SK-N-SH (cell line): ENCODE measurements at regions not wholly inside any gene's neighbourhood (a gene's known extent, or its start where the extent isn't known, plus 50 kb on each side); places are given as distances from the start of the nearest gene placed in this dataset.

Experiments used
- CTCF ChIA-PET: fragments of 300-600, 350-600 bp; formaldehyde crosslinking; extraction: SDS; loops from one replicate; lab custom pipeline; 2021; lab: Yijun Ruan, JAX
- POLR2A ChIA-PET: fragments of 350-600 bp; sonication (Branson Sonifier 250); formaldehyde crosslinking; extraction: SDS; loops from one replicate; lab custom pipeline; 2020; ENCODE audit warnings: antibody characterized with exemption, inconsistent platforms; lab: Yijun Ruan, JAX
- DNase-seq: peaks from one replicate; pipeline ENCODE4 v3.0.0; 2012
- H2AFZ ChIP-seq: fragments of 200-600 bp; sonication (generic); 2 replicates; pipeline ENCODE4 v1.8.1; 2016; ENCODE audit warnings: antibody characterized with exemption, mild to moderate bottlenecking, low read depth
- H3F3A ChIP-seq: fragments of 200-600 bp; sonication (generic); replicated peaks from 2 replicates; pipeline ENCODE3; 2016; ENCODE audit warnings: antibody characterized with exemption, mild to moderate bottlenecking; ENCODE audit not compliant: insufficient read depth
- H3K27ac ChIP-seq, 2 experiments: fragments of 200-500 bp in 1 of 2; fragments of 200-600 bp in 1 of 2; sonication (Bioruptor generic) in 1 of 2; sonication (generic), shearing (Covaris generic) in 1 of 2; 2 replicates each; pipeline versions ENCODE4 v1.5.1 to v1.6.1; 2014 to 2016; ENCODE audit warnings: low read depth in 2 of 2, inconsistent platforms in 1 of 2, low read length in 1 of 2, mild to moderate bottlenecking in 1 of 2, mixed read lengths in 1 of 2
- H3K27me3 ChIP-seq: fragments of 200-600 bp; sonication (generic), shearing (Covaris generic); 2 replicates; pipeline ENCODE4 v1.6.1; 2016; ENCODE audit warnings: mixed run types; ENCODE audit not compliant: insufficient read depth
- H3K36me3 ChIP-seq, 2 experiments: fragments of 200-500 bp in 1 of 2; fragments of 200-600 bp in 1 of 2; sonication (Bioruptor generic) in 1 of 2; sonication (generic) in 1 of 2; replicated peaks in 1 of 2; 2 replicates each; pipeline versions ENCODE3 to v1.5.1; 2014 to 2016; ENCODE audit warnings: low read length in 1 of 2, mild to moderate bottlenecking in 1 of 2; ENCODE audit not compliant: insufficient read depth in 2 of 2, control insufficient read depth in 1 of 2
- H3K4me1 ChIP-seq, 2 experiments: fragments of 200-500 bp in 1 of 2; fragments of 200-600 bp in 1 of 2; sonication (Bioruptor generic) in 1 of 2; sonication (generic), shearing (Covaris generic) in 1 of 2; 2 replicates each; pipeline versions ENCODE4 v1.5.1 to v1.6.1; 2014 to 2016; ENCODE audit warnings: low read depth in 1 of 2, low read length in 1 of 2, mixed run types in 1 of 2; ENCODE audit not compliant: insufficient read depth in 2 of 2, control insufficient read depth in 1 of 2
- H3K4me2 ChIP-seq: fragments of 200-600 bp; sonication (generic), shearing (Covaris generic); 2 replicates; pipeline ENCODE4 v1.6.1; 2017; ENCODE audit warnings: mixed run types
- H3K4me3 ChIP-seq, 2 experiments: fragments of 200-500 bp in 1 of 2; fragments of 200-600 bp in 1 of 2; sonication (Bioruptor generic) in 1 of 2; sonication (generic), shearing (Covaris generic) in 1 of 2; 2 replicates each; pipeline versions ENCODE4 v1.5.1 to v1.8.1; 2014 to 2016; ENCODE audit warnings: low read depth in 2 of 2, inconsistent platforms in 1 of 2, low read length in 1 of 2, mild to moderate bottlenecking in 1 of 2, mixed read lengths in 1 of 2, moderate library complexity in 1 of 2
- H3K79me2 ChIP-seq: fragments of 200-600 bp; sonication (generic); 2 replicates; pipeline ENCODE4 v1.8.1; 2017; ENCODE audit warnings: mild to moderate bottlenecking; ENCODE audit not compliant: insufficient read depth
- H3K9ac ChIP-seq: fragments of 200-600 bp; sonication (generic); 2 replicates; pipeline ENCODE4 v1.6.1; 2017; ENCODE audit warnings: mixed run types
- H3K9me2 ChIP-seq: fragments of 200-600 bp; sonication (generic); 2 replicates; pipeline ENCODE4 v1.6.1; 2017; ENCODE audit warnings: mixed run types
- H3K9me3 ChIP-seq: fragments of 200-600 bp; sonication (generic); 2 replicates; pipeline ENCODE4 v1.6.1; 2017; ENCODE audit warnings: mixed run types, mild to moderate bottlenecking, moderate library complexity
- H4K20me1 ChIP-seq: fragments of 200-600 bp; sonication (generic); 2 replicates; pipeline ENCODE4 v1.6.1; 2017; ENCODE audit warnings: mild to moderate bottlenecking, mixed run types; ENCODE audit not compliant: insufficient read depth
- CHD2 ChIP-seq: fragments of 150-350 bp; IDR thresholded peaks from 2 replicates; pipeline ENCODE4 v1.6.1; 2018; ENCODE audit warnings: low read length; ENCODE audit not compliant: partially characterized antibody
- PBX3 ChIP-seq: IDR thresholded peaks from 2 replicates; pipeline ENCODE4; 2012
- RFX5 ChIP-seq: IDR thresholded peaks from 2 replicates; pipeline ENCODE4 v1.6.1; 2012; ENCODE audit warnings: mild to moderate bottlenecking, improper control_type of control experiment, low read length
- SIN3A ChIP-seq: IDR thresholded peaks from 2 replicates; pipeline ENCODE4 v1.6.1; 2012; ENCODE audit warnings: low read depth, mild to moderate bottlenecking, low read length, moderate library complexity, borderline replicate concordance
- TAF1 ChIP-seq: IDR thresholded peaks from 2 replicates; pipeline ENCODE4 v1.6.1; 2012; ENCODE audit warnings: low read depth, mild to moderate bottlenecking, low read length, moderate library complexity, borderline replicate concordance
- USF2 ChIP-seq: fragments of 150-350 bp; IDR thresholded peaks from 2 replicates; pipeline ENCODE4 v1.6.1; 2017; ENCODE audit warnings: antibody characterized with exemption, low read length, low read depth, borderline replicate concordance
- YY1 ChIP-seq: IDR thresholded peaks from 2 replicates; pipeline ENCODE4 v1.4.0; 2012; ENCODE audit warnings: low read depth, mild to moderate bottlenecking
- ZBTB33 ChIP-seq: IDR thresholded peaks from 2 replicates; pipeline ENCODE4 v1.4.0; 2012; ENCODE audit warnings: low read depth, borderline replicate concordance
- WGBS: methylation state at CpG from one replicate; pipeline ENCODE4 v1.1.6; 2017; ENCODE audit warnings: low lambda C conversion rate; 5-methylcytosine and 5-hydroxymethylcytosine counted together

GRCh38 chr19:46924874-46925547, 64.2 kb downstream of the ARHGAP35 start:
- Histone ChIP-seq H3K9me3 (no peaks in the 10 kb centered on the region), H3K36me3 (peaks cover 15 to 34% of the 10 kb centered on the region in 2 experiments), H3K9ac (no peak overlapping the region), H3K4me1 (peaks cover 14 to 45% of the 10 kb centered on the region in 2 experiments), H3K4me3 (no peak overlapping the region), H3K79me2 (peaks cover 100% of the 10 kb centered on the region), H3K4me2 (peak overlapping the region; percentile 21; the same call in 1 of the 2 replicates), H2AFZ (no peak overlapping the region), H3K27me3 (no peaks in the 10 kb centered on the region), H3K27ac (peak overlapping the region in 1 of 2 experiments; percentile 37; a peak in 1 of 4 replicates), H3K9me2 (no peaks in the 10 kb centered on the region), H4K20me1 (peaks cover 72% of the 10 kb centered on the region), H3F3A (peaks cover 33% of the 10 kb centered on the region)
- DNase-seq, result no peak
- TF ChIP-seq USF2, result no peak
- no peak for TF ChIP-seq TAF1
- TF ChIP-seq RFX5, result no peak
- ChIA-PET POLR2A (no interaction called here), CTCF (interaction anchor here (2.4 kb wide), 1 partner anchor 12 kb away, joined by 5 read pairs; no protein-coding TSS in a partner anchor)
- whole genome bisulfite sequencing, result 66% methylated on average over 8 of the region's 8 CpGs

- no peak overlapping the region for H2AFZ ChIP-seq
- no peak overlapping the region for H3K9ac ChIP-seq
- ChIA-PET POLR2A (no interaction called here), CTCF (interaction anchor here (1.7 to 2.4 kb wide), 2 partner anchors 11 to 66 kb away, joined by 5 to 7 read pairs; no protein-coding TSS in a partner anchor)
- peaks cover 12 to 29% of the 10 kb centered on the region in 2 experiments for H3K36me3 ChIP-seq
- peaks cover 38% of the 10 kb centered on the region for H3F3A ChIP-seq
- no peaks in the 10 kb centered on the region for H3K27me3 ChIP-seq
- 76% methylated on average over 4 of the region's 4 CpGs for WGBS
- DNase-seq, result no peak
- peaks cover 14 to 45% of the 10 kb centered on the region in 2 experiments for H3K4me1 ChIP-seq
- H3K4me2 ChIP-seq, result peak overlapping the region; percentile 21; the same call in 1 of the 2 replicates
- H3K9me2 ChIP-seq, result no peaks in the 10 kb centered on the region
- no peak overlapping the region for H3K4me3 ChIP-seq
- peaks cover 100% of the 10 kb centered on the region for H3K79me2 ChIP-seq
- TF ChIP-seq YY1 (no peak), CHD2 (no peak), SIN3A (no peak)
- peak overlapping the region in 1 of 2 experiments; percentile 37; a peak in 1 of 4 replicates for H3K27ac ChIP-seq
- peaks cover 66% of the 10 kb centered on the region for H4K20me1 ChIP-seq
- H3K9me3 ChIP-seq, result no peaks in the 10 kb centered on the region
These were observed 64.8 kb downstream of the ARHGAP35 start for GRCh38 chr19:46925548-46925950.

GRCh38 chr19:46926170-46927071, 65.6 kb downstream of the ARHGAP35 start:
- ChIA-PET POLR2A (no interaction called here), CTCF (interaction anchor here (1.3 to 2.4 kb wide), 3 partner anchors 10 to 110 kb away, joined by 3 to 7 read pairs (median 5); no protein-coding TSS in a partner anchor)
- Histone ChIP-seq H3K9me3 (no peaks in the 10 kb centered on the region), H3K79me2 (peaks cover 100% of the 10 kb centered on the region), H3K36me3 (peaks cover 12 to 20% of the 10 kb centered on the region in 2 experiments), H3K27ac (peak overlapping the region; percentile 12 to 36; a peak in 1 of 4 replicates), H3K4me1 (peaks cover 14 to 45% of the 10 kb centered on the region in 2 experiments), H3K9ac (no peak overlapping the region), H3K27me3 (no peaks in the 10 kb centered on the region), H3F3A (peaks cover 43% of the 10 kb centered on the region), H2AFZ (no peak overlapping the region), H3K4me3 (no peak overlapping the region), H3K4me2 (no peak overlapping the region), H4K20me1 (peaks cover 73% of the 10 kb centered on the region), H3K9me2 (no peaks in the 10 kb centered on the region)
- no peak for DNase-seq
- WGBS, result 98% methylated on average over 9 of the region's 9 CpGs
- TF ChIP-seq ZBTB33, result no peak
- peak; percentile 32; the same call in 1 of the 2 replicates for TF ChIP-seq PBX3
